Common myeloid progenitor, CD34-positive (primary cell): ENCODE measurements at regions not wholly inside any gene's neighbourhood (a gene's known extent, or its start where the extent isn't known, plus 50 kb on each side); places are given as distances from the start of the nearest gene placed in this dataset.
"Not testable (repeated sequence)": the region's sequence is repeated elsewhere in the genome, so short reads cannot be mapped to it uniquely, and the experiment has no call there.

ENCODE experiments used
- CTCF ChIA-PET: fragments of 350-600 bp; sonication (Branson Sonifier 250); formaldehyde crosslinking; loops from one replicate; lab custom pipeline; 2021; ENCODE audit warnings: antibody characterized with exemption; lab: Charles Lee
- POLR2A ChIA-PET: fragments of 350-600 bp; sonication (Branson Sonifier 250); formaldehyde crosslinking; loops from one replicate; lab custom pipeline; 2021; ENCODE audit warnings: antibody characterized with exemption; lab: Charles Lee
- DNase-seq, 3 donors: peaks; one replicate each; pipeline versions ENCODE4 v3.0.0 to v3.0.0-alpha.2; 2013
- H3K27ac ChIP-seq, 2 experiments: 1 replicate in 1 of 2; 2 replicates in 1 of 2; pipeline ENCODE4 v1.7.0; 2013; ENCODE audit warnings: inconsistent platforms in 2 of 2, low read length in 2 of 2, mild to moderate bottlenecking in 2 of 2, low read depth in 1 of 2, moderate library complexity in 1 of 2; ENCODE audit not compliant: severe bottlenecking in 2 of 2, insufficient read depth in 1 of 2, poor library complexity in 1 of 2
- H3K27me3 ChIP-seq, 5 experiments: replicated peaks in 2 of 5; 1 replicate in 3 of 5; 2 replicates in 2 of 5; pipeline versions ENCODE4 v1.6.1 to v1.7.0; 2013; ENCODE audit warnings: low read length in 4 of 5, mild to moderate bottlenecking in 2 of 5, moderate library complexity in 2 of 5, inconsistent platforms in 1 of 5; ENCODE audit not compliant: insufficient read depth in 5 of 5, control insufficient read depth in 4 of 5
- H3K36me3 ChIP-seq, 4 experiments: 1 replicate in 2 of 4; 2 replicates in 2 of 4; pipeline versions ENCODE4 v1.6.1 to v1.7.0; 2013; ENCODE audit warnings: low read length in 3 of 4, control low read depth in 1 of 4, mild to moderate bottlenecking in 1 of 4; ENCODE audit not compliant: control insufficient read depth in 4 of 4, insufficient read depth in 4 of 4
- H3K4me1 ChIP-seq, 4 experiments: 1 replicate in 3 of 4; 2 replicates in 1 of 4; pipeline versions ENCODE4 v1.6.1 to v1.7.1; 2013; ENCODE audit warnings: low read length in 3 of 4, mild to moderate bottlenecking in 3 of 4, control low read depth in 1 of 4, inconsistent platforms in 1 of 4, moderate library complexity in 1 of 4; ENCODE audit not compliant: control insufficient read depth in 4 of 4, insufficient read depth in 4 of 4; ENCODE audit errors: control extremely low read depth in 1 of 4
- H3K4me3 ChIP-seq, 7 experiments: 1 replicate in 4 of 7; 2 replicates in 3 of 7; pipeline versions ENCODE4 v1.5.1 to v1.7.0; 2013; ENCODE audit warnings: mild to moderate bottlenecking in 7 of 7, low read length in 6 of 7, moderate library complexity in 6 of 7, inconsistent platforms in 2 of 7, low read depth in 2 of 7, control low read depth in 1 of 7; ENCODE audit not compliant: insufficient read depth in 4 of 7, control insufficient read depth in 1 of 7; ENCODE audit errors: extremely low read depth in 1 of 7
- H3K9me3 ChIP-seq, 5 experiments: 1 replicate in 4 of 5; 2 replicates in 1 of 5; pipeline versions ENCODE4 v1.6.1 to v1.7.1; 2013; ENCODE audit warnings: low read length in 4 of 5, mild to moderate bottlenecking in 2 of 5, inconsistent platforms in 1 of 5, low read depth in 1 of 5, moderate library complexity in 1 of 5; ENCODE audit not compliant: control insufficient read depth in 4 of 5, insufficient read depth in 2 of 5; ENCODE audit errors: control extremely low read depth in 1 of 5
- WGBS: methylation state at CpG from one replicate; pipeline ENCODE4 v1.1.5; 2013; ENCODE audit not compliant: insufficient coverage; 5-methylcytosine and 5-hydroxymethylcytosine counted together

DNA sequence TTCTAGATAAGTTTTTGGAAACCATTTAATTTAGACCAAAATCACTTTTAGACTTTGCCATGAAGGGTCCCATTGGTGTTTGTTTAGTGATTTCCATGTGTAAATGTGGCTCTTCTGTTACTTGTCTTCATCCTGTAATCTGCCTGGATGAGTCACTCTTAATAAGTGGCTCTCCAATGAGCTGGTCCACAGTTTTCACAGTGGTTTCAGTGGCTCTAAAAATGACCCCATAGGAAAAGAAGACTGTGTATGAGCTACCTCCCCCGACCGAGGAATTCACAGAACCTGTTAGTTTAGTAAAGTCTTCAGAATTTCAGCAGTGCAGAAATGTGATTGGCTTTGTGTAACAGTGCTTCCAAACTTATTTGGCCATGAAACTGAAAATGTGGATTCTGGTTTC, 492.0 kb upstream of the MARCKS start:
- Histone ChIP-seq H3K4me3 (no peak overlapping the region), H3K27ac (no peak overlapping the region), H3K36me3 (no peaks in the 10 kb centered on the region), H3K27me3 (no peaks in the 10 kb centered on the region), H3K4me1 (no peaks in the 10 kb centered on the region), H3K9me3 (no peaks in the 10 kb centered on the region)
- DNase-seq: no peak
- CTCF ChIA-PET: no interaction called here
- POLR2A ChIA-PET: no interaction called here
- WGBS: 100% methylated on average over 2 of the region's 2 CpGs

DNA sequence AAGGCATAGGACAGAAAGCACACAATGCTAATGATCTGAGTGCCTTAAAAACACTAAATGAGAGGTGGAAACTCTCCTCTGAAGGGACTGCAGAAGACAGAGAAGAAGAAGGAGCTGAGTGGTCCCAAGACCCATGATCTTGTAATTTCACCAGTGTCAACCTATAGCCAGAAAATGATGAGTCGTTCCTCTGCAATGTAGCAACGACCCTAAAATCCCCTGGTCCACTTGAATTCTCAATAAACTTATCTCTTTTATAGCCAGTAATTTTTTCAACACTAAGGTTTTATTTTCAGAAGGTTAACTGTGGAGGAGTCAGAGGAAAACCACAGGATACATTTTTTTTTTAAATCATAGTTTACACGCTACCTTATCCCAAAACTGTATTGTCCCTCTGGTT, 490.6 kb upstream of the MARCKS start:
- Histone ChIP-seq H3K27ac (no peak overlapping the region), H3K4me1 (no peaks in the 10 kb centered on the region), H3K36me3 (no peaks in the 10 kb centered on the region), H3K27me3 (no peaks in the 10 kb centered on the region), H3K9me3 (no peaks in the 10 kb centered on the region), H3K4me3 (no peak overlapping the region)
- WGBS: 92% methylated on average over 2 of the region's 3 CpGs
- ChIA-PET POLR2A (no interaction called here), CTCF (no interaction called here)
- no peak for DNase-seq

DNA sequence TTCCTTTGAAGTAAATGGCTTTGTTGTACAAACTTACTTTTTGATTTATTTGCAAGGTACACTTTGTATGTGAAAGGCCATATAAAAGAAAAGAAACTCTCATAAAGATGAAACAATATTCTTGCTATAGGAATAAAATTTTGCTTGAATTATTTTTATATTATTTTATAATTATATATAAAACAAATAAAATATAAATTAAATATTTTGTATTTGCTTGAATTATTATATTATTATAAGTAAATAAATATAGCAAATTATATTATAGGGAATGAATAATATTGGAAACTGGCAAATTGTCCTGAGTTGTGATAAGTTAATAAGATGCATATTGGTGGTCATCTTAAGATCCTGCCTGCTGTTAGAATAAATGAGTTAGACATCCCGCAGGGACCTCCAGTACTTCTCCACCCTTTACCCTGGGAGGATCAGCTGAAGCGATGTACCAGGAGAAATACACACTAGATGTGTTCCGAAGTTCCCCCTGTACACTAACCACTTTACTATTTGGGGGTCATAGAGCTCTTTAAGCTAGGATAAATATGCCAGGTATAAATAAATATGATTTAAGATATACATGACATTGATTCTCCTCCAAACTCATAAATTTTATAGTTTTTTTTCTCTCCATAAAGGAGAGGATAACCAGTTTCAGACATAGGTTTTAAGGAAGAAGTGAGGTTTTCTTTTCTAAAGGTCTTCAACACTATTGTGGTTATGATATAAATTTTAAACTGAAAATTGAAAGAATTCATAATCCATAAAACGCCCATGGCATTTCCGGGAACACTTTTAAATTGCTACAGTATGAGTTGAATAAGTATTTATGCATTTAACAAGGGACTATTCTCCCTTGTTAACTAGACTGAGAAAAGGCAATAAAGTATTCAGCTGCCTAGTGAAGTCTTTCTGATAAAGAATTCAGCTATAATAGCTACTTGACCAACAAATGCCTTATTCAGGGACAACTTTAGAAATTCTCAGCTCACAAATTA, 486.3 kb upstream of the MARCKS start:
- no peaks in the 10 kb centered on the region for H3K36me3 ChIP-seq
- no peaks in the 10 kb centered on the region for H3K9me3 ChIP-seq
- DNase-seq: no peak
- no peak overlapping the region for H3K27ac ChIP-seq
- H3K4me3 ChIP-seq: no peak overlapping the region
- whole genome bisulfite sequencing: no CpG with 5 or more reads among the region's 5 CpGs
- ChIA-PET CTCF (interaction anchor here (0.6 kb wide), 1 partner anchor 8 kb away, joined by 3 read pairs; no protein-coding TSS in a partner anchor), POLR2A (no interaction called here)
- no peaks in the 10 kb centered on the region for H3K4me1 ChIP-seq
- peaks cover 0 to 2% (median 0%) of the 10 kb centered on the region in 5 experiments for H3K27me3 ChIP-seq

DNA sequence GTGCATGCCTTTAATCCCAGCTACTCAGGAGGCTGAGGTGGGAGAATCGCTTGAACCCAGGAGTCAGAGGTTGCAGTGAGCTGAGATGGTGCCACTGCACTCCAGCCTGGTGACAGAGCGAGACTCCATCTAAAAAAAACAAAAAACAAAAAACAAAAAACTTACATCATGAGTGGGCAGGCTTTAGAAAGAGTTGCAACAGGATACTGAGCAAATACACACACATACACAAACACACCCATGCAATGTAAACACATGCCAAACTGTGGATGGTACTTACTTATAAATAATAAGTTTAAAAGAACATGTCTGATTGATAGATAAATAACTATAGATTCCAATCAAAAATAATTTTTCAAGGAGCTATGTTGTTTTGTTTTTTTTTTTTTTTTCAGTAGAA, 481.7 kb upstream of the MARCKS start:
- H3K4me3 ChIP-seq, POLR2A ChIA-PET, H3K4me1 ChIP-seq, H3K27ac ChIP-seq, DNase-seq, CTCF ChIA-PET, H3K36me3 ChIP-seq, H3K9me3 ChIP-seq: not testable (repeated sequence)
- peaks cover 0 to 12% (median 0%) of the 10 kb centered on the region in 5 experiments for H3K27me3 ChIP-seq
- WGBS: 90% methylated on average over 2 of the region's 2 CpGs

DNA sequence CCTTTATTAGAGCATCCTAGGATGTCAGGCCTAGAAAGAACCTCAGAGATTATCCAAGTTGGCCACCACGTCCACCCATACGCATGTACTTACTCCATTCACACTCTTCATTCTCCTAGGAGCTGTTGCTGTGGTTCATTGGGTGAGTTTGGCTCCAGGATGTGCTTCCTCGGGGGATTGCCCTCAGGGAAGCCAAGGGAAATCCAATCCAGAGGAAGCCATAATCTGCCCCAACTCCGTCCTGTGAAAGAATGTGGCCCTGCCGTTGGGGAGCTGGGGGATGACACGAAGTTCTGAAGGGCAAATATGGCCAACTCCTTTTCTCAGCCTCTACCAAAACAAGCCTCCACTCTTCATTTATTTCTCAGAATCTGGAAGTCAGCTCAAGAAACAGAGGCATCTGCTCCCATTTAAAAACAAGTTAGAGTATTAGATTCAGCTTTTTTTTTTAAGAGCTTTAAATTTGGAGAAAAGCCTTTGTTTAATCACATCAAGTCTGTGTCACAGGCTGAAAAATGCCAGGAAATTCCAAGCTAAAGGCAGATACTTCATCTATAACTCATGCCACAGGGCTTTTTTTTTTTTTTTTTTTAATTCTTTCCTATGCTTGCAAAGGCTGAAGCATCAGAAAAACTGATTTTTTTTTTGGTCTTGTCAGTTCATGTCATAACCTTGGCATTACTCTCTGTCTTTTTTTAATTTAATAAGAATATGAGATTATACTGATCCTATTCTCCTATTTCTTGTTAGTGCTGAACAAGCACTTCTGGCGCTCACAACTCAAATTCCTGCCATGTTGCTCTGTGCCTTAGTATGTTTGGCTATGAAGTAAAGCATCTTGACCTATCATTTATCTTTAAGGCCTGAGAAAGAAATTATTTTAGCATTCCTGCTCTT, 480.9 kb upstream of the MARCKS start:
- H3K4me3 ChIP-seq: no peak overlapping the region
- POLR2A ChIA-PET: no interaction called here
- no peak for DNase-seq
- H3K27me3 ChIP-seq: peaks cover 0 to 18% (median 4%) of the 10 kb centered on the region in 5 experiments
- H3K27ac ChIP-seq: no peak overlapping the region
- no peaks in the 10 kb centered on the region for H3K9me3 ChIP-seq
- H3K4me1 ChIP-seq: no peaks in the 10 kb centered on the region
- H3K36me3 ChIP-seq: no peaks in the 10 kb centered on the region
- 95% methylated on average over 4 of the region's 7 CpGs for WGBS
- CTCF ChIA-PET: no interaction called here

DNA sequence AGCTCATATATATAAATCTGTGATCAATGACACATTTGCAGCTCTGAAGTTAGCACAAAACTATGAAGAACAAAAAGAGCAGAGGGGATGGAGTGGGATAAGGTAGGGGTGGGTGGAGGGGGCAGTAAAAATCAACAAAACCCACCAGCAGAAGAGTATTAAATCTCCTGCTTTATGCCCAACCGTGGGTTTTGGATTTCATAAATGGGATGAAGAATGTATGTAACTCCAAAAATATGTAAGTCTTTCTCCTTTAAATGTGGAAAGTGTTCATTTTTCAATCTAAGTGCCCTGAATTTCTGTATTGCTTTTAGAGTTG, 480.3 kb upstream of the MARCKS start:
- H3K4me1 ChIP-seq: no peaks in the 10 kb centered on the region
- H3K36me3 ChIP-seq: no peaks in the 10 kb centered on the region
- no peak overlapping the region for H3K4me3 ChIP-seq
- POLR2A ChIA-PET: no interaction called here
- DNase-seq: no peak
- WGBS: no CpG with 5 or more reads among the region's 1 CpG
- H3K27me3 ChIP-seq: peaks cover 0 to 18% (median 4%) of the 10 kb centered on the region in 5 experiments
- CTCF ChIA-PET: no interaction called here
- no peak overlapping the region for H3K27ac ChIP-seq
- H3K9me3 ChIP-seq: no peaks in the 10 kb centered on the region
